Body of pancreas (tissue), 4 donors: ENCODE measurements at regions not wholly inside any gene's neighbourhood (a gene's known extent, or its start where the extent isn't known, plus 50 kb on each side); places are given as distances from the start of the nearest gene placed in this dataset.

Source experiments
- ATAC-seq: fragments of 150-250 bp; one replicate; pipeline ENCODE4 v1.9.1; 2016
- DNase-seq, 4 donors: peaks; one replicate each; pipeline ENCODE4 v3.0.0-alpha.2; 2019
- H3K27ac ChIP-seq, 4 donors: fragments of 200-600 bp; sonication (generic); 1 replicate in 3 of 4; 2 replicates in 1 of 4; pipeline versions ENCODE4 v1.5.1 to v1.6.1; 2016 to 2019; ENCODE audit warnings: mild to moderate bottlenecking in 1 of 4, mixed read lengths in 1 of 4, moderate library complexity in 1 of 4
- H3K27me3 ChIP-seq, 2 donors: fragments of 200-600 bp; sonication (generic); one replicate each; pipeline ENCODE4 v1.6.0; 2016; ENCODE audit warnings: mild to moderate bottlenecking in 1 of 2
- H3K36me3 ChIP-seq, 2 donors: fragments of 200-600 bp; sonication (generic); replicated peaks in 1 of 2; 2 replicates each; pipeline ENCODE4 v1.5.1; 2016; ENCODE audit warnings: low read depth in 2 of 2; ENCODE audit not compliant: insufficient read depth in 1 of 2
- H3K4me1 ChIP-seq: fragments of 200-600 bp; sonication (generic); one replicate; pipeline ENCODE4 v1.6.0; 2016
- H3K4me3 ChIP-seq, 2 donors: fragments of 200-600 bp; sonication (generic); 1 replicate in 1 of 2; 2 replicates in 1 of 2; pipeline ENCODE4 v1.5.1; 2016 to 2019
- H3K9me3 ChIP-seq, 3 donors: fragments of 200-600 bp; sonication (generic); 1 replicate in 2 of 3; 2 replicates in 1 of 3; pipeline ENCODE4 v1.5.1; 2016
- CTCF ChIP-seq, 7 experiments: fragments of 450-650 bp in 4 of 7; fragments of 200-600 bp in 3 of 7; sonication (generic) in 3 of 7; IDR thresholded peaks; one replicate each; pipeline ENCODE4 v1.5.1; 2016 to 2019; ENCODE audit warnings: antibody characterized with exemption in 7 of 7
- POLR2A ChIP-seq, 3 donors: fragments of 450-650 bp; IDR thresholded peaks; one replicate each; pipeline ENCODE4 v1.6.1; 2016; ENCODE audit warnings: antibody characterized with exemption in 3 of 3, mild to moderate bottlenecking in 2 of 3
- WGBS, 2 donors: methylation state at CpG; one replicate each; pipeline ENCODE4 v1.1.5; 2017; 5-methylcytosine and 5-hydroxymethylcytosine counted together
- intact Hi-C: fragments of 100-400 bp; cut with DNase I; formaldehyde crosslinking; loops from one replicate; pipeline ENCODE4 v1.15.1; 2023

DNA sequence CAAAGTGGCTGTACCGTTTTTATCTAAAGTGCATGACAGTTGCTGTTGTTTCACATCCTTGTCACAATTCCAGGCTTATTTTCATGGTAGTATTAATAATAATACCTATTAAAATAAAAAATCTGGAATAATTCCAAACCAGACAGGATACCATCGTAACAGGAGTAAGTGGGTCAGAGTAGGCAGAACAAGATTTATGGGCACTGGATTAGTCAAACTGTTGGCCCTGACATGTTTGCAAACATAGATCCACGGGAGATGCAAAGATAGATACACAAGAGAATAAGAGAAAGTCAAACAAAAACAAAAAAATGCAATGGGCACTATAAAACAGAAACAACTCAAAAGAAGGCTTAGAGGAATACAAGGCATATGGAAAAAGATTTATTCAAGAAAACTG is 449.5 kb upstream of the HS3ST1 start:
- DNase-seq (no peak), ATAC-seq (no peak)
- 42 to 48% methylated on average over 3 of the region's 3 CpGs for WGBS, 2 donors
- TF ChIP-seq CTCF (IDR thresholded peaks at IDR 0.05) = no peak
- TF ChIP-seq POLR2A (IDR thresholded peaks at IDR 0.05) = no peak
- no peaks in the 10 kb centered on the region for H3K27me3 ChIP-seq
- H3K9me3 ChIP-seq = peaks cover 0 to 5% (median 0%) of the 10 kb centered on the region in 3 donors
- no peak overlapping the region for H3K27ac ChIP-seq
- intact Hi-C loops = no loop called here
- no peak overlapping the region for H3K4me3 ChIP-seq
- H3K4me1 ChIP-seq = no peaks in the 10 kb centered on the region
- no peaks in the 10 kb centered on the region for H3K36me3 ChIP-seq

- no peaks in the 10 kb centered on the region for H3K4me1 ChIP-seq
- ATAC-seq (no peak), DNase-seq (no peak)
- no peaks in the 10 kb centered on the region for H3K36me3 ChIP-seq
- TF ChIP-seq CTCF (IDR thresholded peaks at IDR 0.05) = no peak
- no peak for TF ChIP-seq POLR2A (IDR thresholded peaks at IDR 0.05)
- H3K9me3 ChIP-seq = peaks cover 0 to 5% (median 0%) of the 10 kb centered on the region in 3 donors
- H3K27me3 ChIP-seq = no peaks in the 10 kb centered on the region
- no peak overlapping the region for H3K4me3 ChIP-seq
- intact Hi-C loops = no loop called here
- H3K27ac ChIP-seq = no peak overlapping the region
These were observed 447.4 kb upstream of the HS3ST1 start for GRCh38 chr4:11876104-11876503.

DNA sequence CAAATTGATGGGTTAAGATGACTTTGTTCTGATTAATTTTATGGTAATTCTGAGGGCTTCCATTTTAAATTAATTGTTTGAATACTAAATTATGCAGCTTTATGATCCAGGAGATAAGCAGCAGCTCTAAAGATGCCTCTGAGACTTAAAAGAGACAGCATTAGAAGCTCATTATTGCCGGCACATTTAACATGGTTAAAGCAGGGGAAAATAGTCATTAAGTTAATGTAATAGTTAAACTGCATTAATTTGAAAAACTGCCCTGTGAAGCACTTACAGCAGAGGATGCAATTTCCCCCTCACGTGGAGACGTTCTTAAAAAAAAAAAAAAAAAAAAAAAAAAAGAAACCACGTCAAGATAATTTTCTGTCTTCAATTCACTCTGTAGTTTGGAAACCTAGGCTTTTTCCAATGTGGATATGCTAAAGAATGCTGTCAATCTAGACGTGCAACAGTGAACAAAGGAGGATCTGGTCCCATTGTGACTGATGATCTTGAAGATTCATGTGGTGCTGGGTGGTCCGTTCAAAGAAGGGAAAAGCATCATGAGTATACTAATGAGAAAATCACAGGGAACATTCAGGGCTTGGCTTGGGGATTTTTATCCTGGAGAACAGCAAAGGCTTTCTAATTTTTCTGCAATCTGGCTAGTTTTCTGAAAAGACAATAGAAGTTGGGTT is 440.6 kb upstream of the HS3ST1 start:
- TF ChIP-seq POLR2A (IDR thresholded peaks at IDR 0.05) (no peak), CTCF (IDR thresholded peaks at IDR 0.05) (no peak)
- H3K9me3 ChIP-seq = no peaks in the 10 kb centered on the region
- no peak overlapping the region for H3K27ac ChIP-seq
- 49 to 55% methylated on average over 6 of the region's 6 CpGs for WGBS, 2 donors
- intact Hi-C loops = no loop called here
- no peaks in the 10 kb centered on the region for H3K36me3 ChIP-seq
- no peaks in the 10 kb centered on the region for H3K27me3 ChIP-seq
- no peaks in the 10 kb centered on the region for H3K4me1 ChIP-seq
- DNase-seq (no peak), ATAC-seq (no peak)
- no peak overlapping the region for H3K4me3 ChIP-seq

DNA sequence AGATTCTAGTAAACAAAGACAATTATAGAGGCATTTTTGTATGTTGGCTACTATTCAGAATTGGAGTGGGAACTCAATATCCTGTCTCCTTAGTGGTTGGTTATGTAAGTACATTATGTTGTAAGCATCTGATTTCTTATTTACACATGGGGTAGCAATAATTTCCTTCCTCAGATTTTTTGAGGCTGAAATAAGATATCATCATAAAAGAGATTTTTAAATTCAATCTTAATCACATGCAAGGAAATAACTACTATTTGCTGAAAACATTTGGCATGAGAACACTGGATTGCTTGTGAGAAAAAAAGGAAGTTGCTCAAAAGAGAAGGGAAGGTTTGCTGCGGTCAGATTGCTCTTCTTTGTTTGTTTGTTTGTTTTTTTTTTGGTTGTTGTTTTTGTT is 437.7 kb upstream of the HS3ST1 start:
- Histone ChIP-seq H3K36me3 (no peaks in the 10 kb centered on the region), H3K27ac (no peak overlapping the region), H3K4me1 (no peaks in the 10 kb centered on the region), H3K9me3 (no peaks in the 10 kb centered on the region), H3K27me3 (peaks cover 0 to 4% of the 10 kb centered on the region in 2 donors), H3K4me3 (no peak overlapping the region)
- intact Hi-C loops = no loop called here
- 32 to 38% methylated on average over 1 of the region's 1 CpG for WGBS, 2 donors
- TF ChIP-seq POLR2A (IDR thresholded peaks at IDR 0.05) (no peak), CTCF (IDR thresholded peaks at IDR 0.05) (no peak)
- DNase-seq (no peak), ATAC-seq (no peak)

GRCh38 chr4:11860996-11861395 is 432.3 kb upstream of the HS3ST1 start:
- 33 to 48% methylated on average over 1 of the region's 1 CpG for WGBS, 2 donors
- no peak for TF ChIP-seq POLR2A (IDR thresholded peaks at IDR 0.05)
- TF ChIP-seq CTCF (IDR thresholded peaks at IDR 0.05) = no peak
- DNase-seq (no peak), ATAC-seq (no peak)
- intact Hi-C loops = no loop called here
- Histone ChIP-seq H3K27ac (no peak overlapping the region), H3K9me3 (no peaks in the 10 kb centered on the region), H3K27me3 (peaks cover 0 to 4% of the 10 kb centered on the region in 2 donors), H3K36me3 (no peaks in the 10 kb centered on the region), H3K4me3 (no peak overlapping the region), H3K4me1 (no peaks in the 10 kb centered on the region)
